GM21576 (cell line): ENCODE measurements at regions not wholly inside any gene's neighbourhood (a gene's known extent, or its start where the extent isn't known, plus 50 kb on each side); places are given as distances from the start of the nearest gene placed in this dataset.
"Not testable (repeated sequence)": the region's sequence is repeated elsewhere in the genome, so short reads cannot be mapped to it uniquely, and the experiment has no call there.

Source experiments
- ATAC-seq: cut with Tn5 transposase; IDR thresholded peaks from one replicate; pipeline ENCODE4 v1.9.1; 2021; ENCODE audit warnings: mild to moderate bottlenecking, moderate library complexity; ENCODE audit not compliant: unreplicated experiment

DNA sequence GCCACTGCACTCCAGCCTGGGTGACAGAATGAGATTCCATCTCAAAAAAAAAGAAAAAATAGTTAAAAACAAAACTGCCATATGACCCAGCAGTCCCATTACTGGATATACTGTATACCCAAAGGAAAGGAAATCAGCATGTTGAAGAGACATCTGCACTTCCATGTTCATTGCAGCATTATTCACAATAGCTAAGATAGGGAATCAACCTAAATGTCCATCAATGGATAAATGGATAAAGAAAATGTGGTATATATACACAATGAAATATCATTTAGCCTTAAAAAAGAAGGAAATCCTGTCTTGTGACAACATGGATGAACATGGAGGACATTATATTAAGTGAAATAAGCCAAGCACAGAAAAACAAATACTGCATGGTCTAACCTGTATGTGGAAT is 160.7 kb downstream of the DUSP6 start:
- not testable (repeated sequence) for ATAC-seq

DNA sequence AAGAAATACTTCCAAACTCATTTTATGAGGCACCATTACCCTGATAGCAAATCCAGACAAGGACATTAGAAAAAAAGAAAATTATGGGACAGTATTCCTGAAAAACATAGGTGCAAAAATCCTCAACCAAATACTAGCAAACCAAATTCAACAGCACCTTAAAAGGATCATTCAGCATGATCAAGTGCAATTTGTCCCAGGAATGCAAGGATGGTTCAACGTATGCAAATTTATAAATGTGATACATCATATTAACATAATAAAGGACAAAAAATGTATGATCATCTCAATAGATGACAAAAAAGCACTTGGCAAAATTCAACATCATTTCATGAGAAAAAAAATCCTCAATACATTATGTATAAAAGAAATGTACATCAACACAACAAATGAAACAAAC is 162.9 kb downstream of the DUSP6 start:
- ATAC-seq = no peak

DNA sequence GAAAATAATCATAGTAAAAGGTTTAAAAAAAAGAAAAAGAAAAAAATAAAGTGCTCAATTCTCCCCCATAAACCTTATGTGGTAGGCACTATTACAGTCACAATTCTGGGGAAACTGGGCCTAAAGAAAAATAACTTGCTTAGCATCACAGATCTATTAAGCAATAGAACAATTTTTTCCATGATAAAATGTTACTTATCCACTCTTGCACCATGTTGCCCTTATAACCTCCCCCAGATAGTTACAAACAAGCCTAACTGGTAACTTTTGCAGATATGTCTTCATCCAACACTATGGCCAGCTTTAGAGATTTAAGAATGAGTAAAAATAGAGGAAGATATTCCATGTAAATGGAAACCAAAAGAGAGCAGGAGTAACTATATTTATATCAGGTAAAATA is 164.8 kb downstream of the DUSP6 start:
- no peak for ATAC-seq

DNA sequence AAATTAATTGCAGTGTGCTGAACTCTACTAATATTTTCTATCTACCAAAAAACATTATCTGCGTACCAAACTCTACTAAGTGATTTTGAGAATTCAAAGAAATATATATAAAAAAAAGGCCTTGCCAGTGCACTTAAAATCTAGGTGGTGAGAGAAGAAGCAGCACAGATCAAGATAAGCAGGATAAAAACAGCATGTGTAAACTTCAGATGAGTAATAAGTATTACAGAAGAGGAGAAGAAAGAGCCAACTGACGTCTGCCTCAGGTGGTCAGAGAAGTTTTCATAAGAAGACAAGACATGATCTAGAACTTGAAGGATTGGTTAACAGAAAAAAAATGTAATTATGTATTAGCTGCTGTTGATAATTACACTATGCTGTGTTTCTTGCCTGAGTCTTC is 166.4 kb downstream of the DUSP6 start:
- no peak for ATAC-seq

DNA sequence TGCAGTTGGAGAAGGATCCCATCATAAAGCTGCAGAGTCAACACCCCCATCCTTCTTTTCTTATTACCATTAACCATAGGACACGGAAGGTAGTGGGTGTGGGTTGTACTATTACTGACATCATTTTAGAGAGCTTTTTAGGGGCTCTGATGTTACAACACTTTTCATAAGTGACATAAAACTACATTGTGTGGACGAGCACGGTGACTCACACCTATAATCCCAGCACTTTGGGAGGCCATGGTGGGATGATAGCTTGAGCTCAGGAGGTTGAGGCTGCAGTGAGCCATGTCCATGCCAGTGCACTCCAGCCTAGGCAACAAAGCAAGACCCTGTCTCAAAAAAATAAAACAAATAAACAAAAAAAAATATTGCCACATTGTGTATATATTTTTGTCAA is 167.1 kb downstream of the DUSP6 start:
- no peak for ATAC-seq

DNA sequence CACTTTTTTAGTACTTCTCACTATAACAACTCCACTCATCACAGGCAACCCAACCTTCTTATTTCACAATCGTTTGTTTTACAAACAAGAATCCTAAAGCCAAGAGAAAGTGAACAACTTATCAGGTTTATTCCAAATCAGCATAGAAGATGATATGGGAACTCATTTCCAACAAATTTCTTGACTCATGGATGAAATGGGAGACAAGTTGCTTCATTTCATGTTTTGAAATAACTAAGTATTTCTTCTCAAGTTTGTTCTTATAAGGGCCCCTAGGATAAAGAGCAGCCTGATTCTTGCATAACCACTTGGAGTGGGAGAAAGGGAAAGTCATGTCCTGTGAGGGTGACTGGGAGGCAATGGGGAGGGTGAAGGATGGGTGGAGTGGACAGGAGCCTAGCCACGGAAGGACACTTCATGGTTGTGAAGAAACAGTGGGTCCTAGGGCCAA is 168.3 kb downstream of the DUSP6 start:
- ATAC-seq = no peak

DNA sequence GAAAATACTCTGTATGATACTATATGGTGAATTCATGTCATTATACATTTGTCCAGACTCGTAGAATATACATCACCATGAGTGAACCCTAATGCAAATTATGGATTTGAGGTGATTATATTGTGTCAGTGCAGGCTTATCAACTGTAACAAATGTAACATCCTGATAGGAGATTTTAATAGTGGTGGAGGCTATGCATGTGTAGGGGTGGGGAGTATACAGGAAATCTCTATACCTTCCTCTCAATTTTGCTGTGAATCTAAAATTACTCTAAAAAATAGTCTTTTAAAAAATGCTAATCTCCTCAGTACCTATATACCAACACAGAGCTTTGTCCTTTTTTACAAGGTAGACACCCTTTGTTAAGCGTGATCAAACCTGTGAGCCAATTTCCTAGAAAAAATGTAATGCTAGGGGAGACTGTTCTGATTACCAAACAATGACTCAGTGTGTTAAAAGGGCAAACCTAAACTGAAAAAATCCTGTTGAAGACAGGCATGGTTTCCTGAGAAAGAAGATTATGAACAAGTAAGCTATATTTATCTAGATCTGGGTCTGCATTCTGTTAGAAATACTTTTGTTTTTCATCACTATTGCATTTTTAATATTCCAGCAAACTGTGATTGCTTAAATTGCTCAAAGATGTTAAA is 170.9 kb downstream of the DUSP6 start:
- no peak for ATAC-seq

DNA sequence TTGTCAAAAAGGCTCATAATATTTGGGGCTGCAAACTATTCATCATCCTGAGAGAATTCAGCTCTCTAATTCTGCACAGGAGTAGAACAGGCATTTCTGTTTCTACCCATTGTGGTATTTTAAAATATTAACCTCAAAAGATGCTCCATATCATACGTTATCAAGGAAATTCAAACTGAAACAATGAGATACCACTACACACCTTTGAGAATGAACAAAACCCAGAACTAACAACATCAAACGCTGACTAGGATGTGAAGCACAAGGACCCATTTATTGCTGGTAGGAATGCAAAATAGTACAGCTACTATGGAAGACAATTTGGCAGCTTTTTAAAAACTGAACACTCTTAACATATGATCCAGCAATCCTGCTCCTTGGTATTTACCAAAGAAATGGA is 171.8 kb downstream of the DUSP6 start:
- ATAC-seq = no peak

DNA sequence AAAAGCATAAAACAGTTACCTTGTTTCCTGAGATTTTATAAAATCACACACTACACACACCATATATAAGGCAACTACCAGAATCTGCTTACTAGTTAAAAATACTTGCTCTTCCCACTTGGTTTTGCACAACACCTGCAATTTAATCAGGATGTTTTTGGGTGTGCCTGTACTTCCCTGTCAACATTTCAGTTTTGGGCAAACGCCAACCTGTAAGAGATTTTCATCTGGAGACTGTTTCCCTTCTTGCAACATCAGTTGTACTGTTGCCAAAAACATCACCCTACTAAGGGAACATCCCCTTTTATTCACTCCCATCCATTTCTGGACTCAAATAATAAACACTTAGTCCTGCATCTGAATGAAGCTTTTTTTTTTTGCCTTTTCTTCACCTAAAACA is 172.3 kb downstream of the DUSP6 start:
- no peak for ATAC-seq

DNA sequence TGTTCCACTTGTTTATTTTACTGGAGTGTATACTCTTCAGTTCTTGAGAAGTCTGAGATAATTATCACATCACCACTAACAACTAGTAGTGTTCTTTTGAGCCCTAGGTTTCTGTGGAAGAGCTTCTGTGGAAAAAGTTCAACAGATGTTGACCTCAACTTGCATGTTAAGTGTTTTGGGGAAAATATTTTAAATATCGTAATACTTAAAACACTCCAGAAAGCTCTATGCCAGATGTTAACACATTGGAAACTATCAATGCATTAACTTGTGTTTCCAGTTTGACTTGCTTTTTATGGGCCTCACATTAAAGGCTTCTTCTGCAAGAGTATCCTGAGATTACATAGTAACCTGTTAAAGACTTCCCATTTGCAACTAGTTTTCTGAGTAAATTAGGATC is 173.1 kb downstream of the DUSP6 start:
- ATAC-seq = no peak

DNA sequence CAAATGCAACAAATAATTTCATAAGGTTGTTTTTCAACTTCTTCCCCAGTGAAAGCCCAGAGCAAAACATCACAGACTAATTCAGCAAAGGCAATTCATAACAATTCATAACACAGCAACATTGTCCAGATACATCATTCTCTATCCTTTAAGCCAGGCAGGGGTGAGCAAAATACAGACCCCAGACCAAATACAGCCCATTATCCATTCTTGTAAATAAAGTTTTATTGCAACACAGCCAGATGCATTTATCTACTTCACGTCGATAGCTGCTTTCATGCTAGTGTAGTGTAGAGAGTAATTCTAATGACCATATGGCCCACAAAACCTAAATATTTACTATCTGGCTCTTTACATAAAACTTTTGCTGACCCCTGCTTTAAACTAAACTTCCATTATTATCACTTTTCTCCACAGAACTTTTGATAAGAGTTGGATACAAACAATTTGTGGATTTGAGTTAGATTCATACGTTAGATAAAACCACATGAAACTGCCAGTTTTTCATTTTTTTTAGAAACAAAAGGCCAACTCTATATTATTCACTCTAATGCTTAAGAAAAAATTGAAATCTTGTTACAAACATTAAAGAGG is 174.4 kb downstream of the DUSP6 start:
- no peak for ATAC-seq

DNA sequence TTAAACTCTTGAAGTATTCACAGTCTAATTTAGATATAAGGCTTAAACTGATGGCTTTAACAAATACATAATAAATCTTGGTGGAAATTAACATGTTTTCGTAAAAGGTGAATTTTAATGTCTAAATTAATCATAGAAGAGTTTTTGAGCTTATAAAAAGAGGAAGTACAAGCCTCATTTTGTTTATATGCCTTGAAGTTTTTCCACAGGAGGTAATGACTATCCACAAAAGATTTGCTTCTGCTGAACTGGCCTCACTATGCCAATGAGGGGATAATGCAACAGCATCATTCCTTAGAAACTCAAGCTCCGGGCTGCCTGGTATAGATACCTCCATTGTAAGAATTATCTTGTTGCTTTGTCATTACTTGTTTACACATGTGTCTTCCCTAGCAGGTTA is 175.6 kb downstream of the DUSP6 start:
- ATAC-seq = no peak

DNA sequence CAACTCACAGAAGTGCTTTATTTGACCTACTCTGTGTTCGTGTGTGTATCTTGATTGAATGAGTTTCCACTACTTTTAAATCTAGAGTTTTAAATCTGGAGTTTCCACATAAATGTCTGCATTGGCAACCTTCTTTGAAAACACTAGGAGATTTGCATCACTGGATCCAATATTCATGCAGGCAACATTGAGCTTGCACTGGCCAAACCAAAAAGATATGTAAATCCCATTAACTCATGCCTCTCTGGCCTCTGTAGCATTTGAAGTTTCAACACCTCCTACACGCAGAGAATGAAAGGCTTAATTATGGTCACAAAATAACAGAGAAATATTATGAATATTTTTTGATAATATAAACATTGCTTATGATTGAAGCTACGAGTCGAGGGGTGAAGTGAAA is 178.6 kb downstream of the DUSP6 start:
- no peak for ATAC-seq

DNA sequence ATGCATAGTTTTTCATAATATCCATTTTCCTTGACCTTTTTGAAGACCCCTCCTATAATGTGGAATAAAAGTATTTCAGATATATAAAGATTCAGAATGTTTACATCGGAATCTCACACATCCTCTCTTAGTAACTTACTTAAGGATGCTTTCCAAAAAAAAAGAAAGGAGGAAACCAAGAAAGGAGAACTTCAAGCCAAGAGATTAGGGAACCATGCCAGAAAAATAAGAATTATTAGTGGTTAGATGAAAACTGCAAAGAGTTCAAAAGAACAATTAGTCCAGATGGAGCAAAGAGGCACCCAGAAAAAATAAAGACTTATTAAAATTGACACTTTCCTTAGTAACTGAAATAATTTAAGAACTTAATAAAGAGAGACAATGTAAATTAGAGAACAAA is 179.2 kb downstream of the DUSP6 start:
- ATAC-seq = no peak

DNA sequence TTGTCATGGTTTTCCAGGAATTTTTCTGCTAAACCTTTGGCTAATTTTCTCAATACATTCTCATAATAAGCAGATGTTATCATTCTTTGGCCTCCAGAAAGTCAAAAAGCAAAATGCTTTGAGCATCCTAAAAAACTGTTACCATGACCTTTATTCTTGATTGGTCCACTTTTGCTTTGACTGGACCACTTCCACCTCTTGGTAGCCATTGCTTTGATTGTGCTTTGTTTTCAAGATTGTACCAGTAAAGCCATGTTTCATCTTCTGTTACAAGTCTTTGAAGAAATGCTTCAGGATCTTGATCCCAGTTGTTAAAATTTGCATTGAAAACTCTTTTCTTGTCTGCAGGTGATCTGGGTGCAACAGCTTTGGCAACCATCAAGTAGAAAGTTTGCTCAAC is 180.1 kb downstream of the DUSP6 start:
- no peak for ATAC-seq

DNA sequence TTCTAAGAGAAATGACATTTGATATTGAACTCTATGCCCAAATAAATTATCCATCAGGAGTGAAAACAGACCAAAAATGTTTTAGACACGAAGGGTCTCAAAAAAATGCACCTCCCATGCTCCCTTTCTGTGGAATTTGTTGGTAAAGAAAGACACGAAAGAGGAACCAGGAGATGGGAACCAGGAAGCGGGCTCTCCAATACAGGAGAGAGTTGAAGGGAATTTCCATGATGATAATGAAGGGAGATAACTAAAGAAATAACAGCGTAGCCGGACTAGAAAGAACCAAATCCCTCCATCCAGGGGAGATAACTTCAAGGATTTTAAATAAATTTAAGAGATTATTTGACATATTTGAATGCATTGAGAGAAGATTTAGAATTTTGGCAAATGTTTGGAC is 183.0 kb downstream of the DUSP6 start:
- no peak for ATAC-seq

DNA sequence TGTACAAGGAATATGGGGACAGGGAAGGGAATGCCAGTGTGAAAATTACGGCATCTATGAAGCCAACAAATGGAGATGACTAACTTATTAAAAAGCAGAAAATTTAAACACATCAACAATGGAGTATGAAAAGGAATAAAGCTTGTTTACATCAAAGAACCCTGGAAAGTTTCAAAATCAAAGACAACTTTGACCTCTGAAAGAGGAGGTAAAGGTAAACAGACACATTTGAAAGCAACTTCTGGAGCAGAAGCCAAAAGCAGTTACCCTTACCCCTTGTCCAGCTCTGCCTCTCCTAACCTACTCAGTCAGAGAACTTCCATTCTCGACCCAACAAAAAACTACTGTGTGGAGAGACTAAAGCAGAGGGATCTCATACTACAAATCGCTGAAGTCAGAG is 184.3 kb downstream of the DUSP6 start:
- no peak for ATAC-seq

DNA sequence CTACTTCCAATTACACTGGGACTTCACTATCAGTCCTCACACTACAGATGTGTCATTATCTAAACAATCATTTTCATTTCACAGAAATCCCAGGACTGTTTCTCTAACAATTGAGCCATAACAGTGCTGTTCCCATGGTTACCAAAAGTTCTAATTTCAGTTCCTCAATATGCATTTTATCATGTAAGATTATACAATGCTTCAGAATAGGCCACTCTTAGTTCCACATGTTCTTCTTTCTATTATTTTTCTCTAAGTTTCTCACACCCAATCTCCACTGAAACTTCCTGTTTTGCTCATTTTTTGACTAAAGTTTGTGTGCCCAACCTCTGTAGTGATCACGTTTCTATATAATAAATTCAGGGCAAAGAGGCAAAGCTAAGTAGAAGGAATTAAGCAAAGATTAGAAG is 185.8 kb downstream of the DUSP6 start:
- peak; percentile 96 for ATAC-seq

DNA sequence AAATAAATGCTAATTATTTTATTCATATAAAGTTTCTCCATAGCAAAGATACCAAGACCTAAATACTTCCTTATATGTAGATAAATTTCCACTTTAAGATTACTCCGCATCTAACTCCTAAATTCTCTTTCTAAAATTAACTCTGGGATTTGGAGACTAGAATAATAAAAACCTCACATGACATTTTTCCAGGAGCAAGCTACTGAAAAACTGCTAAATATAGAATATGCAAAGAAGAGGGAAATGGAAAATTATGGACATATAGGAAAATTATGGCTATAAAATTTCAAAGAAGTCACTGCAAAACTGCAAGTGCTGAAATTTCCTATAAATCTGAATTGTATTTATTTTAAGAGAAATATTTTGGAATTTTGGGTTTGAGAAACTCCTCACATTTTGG is 186.2 kb downstream of the DUSP6 start:
- no peak for ATAC-seq

DNA sequence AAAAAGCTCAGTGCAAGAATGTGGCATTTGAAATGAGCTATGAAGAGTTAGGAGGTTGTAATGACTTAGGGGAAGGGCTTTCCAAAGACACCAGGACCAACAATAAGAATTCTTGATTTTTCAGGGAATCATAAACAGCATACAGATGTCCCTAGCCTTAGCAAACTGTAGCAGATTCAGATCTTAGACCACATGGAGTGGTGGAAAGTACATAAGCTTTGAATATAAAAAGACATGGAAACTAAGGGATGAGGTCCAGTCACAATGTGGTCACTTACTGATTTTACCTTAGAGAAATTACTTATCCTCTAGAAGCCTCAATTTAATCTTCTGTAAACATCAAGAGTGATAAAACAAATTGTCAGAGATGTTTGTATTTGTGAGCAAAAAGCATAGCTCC is 186.6 kb downstream of the DUSP6 start:
- ATAC-seq = no peak

DNA sequence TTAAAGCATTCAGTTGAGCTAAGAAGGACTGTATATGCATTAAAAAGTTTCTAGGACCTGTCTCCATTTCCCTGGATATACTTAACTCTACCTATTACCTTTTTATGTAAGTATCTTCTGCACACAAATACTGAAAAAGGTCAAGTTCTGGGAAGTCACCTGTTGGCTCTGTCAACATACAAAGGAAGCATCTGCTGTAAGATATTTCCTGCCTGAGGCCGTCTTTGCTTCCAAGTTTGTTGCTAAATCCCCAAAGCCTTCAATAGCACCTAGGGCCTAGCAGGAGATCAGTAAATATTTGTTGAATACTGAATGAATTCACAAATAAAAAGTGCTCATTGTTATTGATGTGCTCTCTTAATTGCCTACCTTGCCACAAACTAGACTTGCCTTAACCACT is 188.4 kb downstream of the DUSP6 start:
- no peak for ATAC-seq

DNA sequence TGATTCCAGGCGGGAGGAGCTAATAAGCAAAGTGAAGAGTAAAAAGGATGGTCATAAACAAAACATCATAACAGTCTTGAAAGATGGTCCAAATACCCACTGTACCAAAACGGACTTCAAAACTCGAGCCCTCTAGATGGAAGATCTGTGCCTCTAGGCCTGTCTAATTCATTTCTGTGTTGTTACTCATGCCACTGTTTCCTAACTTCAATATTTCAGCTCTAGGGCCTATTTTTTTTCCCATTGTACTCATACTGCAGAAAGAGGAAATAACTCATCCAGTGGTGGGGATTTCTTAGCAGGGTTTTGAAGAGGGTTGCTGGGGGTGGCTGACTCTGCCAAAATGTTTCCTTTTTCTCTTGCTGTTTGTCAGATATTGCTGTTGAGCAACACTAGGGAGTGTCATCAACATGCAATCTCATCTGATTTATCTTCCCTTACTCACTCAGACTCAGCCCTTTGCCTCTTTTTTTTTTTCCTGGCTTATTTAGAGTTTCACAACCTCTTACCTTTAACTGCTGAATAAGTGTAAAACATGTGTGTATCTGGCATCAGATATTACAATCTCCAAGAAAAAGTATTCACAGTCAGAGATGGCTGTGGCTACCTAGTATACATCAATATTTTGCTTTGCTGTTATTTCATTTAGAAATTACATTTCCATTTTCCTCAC is 189.6 kb downstream of the DUSP6 start:
- no peak for ATAC-seq

DNA sequence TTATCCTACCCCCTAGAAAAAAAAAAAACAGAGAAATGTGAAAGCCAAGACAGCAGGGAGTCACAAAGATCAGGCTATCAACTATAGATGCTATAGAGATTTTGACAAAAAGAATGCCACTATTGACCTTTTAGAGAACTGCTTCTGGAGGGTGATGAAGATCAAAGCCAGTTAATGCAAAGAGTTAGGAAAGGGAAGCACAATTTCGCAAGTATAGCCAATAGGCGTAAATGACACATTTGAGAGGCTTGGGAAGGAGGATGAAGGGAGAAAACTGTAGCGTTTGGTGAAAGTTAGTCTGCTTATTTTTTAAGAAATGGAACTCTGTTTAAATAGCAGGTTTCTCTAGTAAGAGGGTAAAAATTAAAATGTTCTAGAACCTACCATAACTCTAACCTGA is 190.7 kb downstream of the DUSP6 start:
- ATAC-seq = no peak
